ENCODE measurements at regions not wholly inside any gene's neighbourhood (a gene's known extent, or its start where the extent isn't known, plus 50 kb on each side); places are given as distances from the start of the nearest gene placed in this dataset.
"Not testable (repeated sequence)": the region's sequence is repeated elsewhere in the genome, so short reads cannot be mapped to it uniquely, and the experiment has no call there.

DNA sequence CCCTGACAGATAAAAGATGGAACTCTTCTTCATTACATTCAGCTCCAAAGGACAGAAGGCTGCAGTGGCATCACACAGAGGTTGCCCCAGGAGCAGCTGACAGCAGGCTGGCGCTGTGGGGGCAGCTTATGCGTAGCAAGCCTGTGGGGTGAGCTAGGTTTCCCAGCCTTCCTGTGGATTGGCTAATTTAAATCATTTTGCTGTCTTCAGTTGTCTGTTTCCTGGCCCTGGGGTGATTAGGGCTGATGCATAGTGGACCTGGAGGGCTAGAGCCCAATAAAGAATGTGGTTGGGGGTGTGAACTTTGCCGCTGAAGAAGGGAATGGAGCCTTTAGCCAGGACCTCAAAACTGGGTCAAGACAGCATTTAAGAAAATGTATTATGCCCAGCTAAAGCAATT, 1038.0 kb downstream of the SOCS6 start:
- H3K27me3 ChIP-seq (ENCODE audit: control insufficient read depth, insufficient read depth, low read length) = no peaks in the 10 kb centered on the region
- no peak overlapping the region for H3K4me3 ChIP-seq (ENCODE audit: low read depth, low read length)
- TF ChIP-seq, protein P1, sequence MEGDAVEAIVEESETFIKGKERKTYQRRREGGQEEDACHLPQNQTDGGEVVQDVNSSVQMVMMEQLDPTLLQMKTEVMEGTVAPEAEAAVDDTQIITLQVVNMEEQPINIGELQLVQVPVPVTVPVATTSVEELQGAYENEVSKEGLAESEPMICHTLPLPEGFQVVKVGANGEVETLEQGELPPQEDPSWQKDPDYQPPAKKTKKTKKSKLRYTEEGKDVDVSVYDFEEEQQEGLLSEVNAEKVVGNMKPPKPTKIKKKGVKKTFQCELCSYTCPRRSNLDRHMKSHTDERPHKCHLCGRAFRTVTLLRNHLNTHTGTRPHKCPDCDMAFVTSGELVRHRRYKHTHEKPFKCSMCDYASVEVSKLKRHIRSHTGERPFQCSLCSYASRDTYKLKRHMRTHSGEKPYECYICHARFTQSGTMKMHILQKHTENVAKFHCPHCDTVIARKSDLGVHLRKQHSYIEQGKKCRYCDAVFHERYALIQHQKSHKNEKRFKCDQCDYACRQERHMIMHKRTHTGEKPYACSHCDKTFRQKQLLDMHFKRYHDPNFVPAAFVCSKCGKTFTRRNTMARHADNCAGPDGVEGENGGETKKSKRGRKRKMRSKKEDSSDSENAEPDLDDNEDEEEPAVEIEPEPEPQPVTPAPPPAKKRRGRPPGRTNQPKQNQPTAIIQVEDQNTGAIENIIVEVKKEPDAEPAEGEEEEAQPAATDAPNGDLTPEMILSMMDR (IDR thresholded peaks at IDR 0.05; ENCODE audit: insufficient read depth, low read length, severe bottlenecking) = no peak
- no peak for FAIRE-seq
- H3K36me3 ChIP-seq (ENCODE audit: control insufficient read depth, insufficient read depth, low read length) = no peaks in the 10 kb centered on the region
- no peak for DNase-seq (ENCODE audit: low read depth)

DNA sequence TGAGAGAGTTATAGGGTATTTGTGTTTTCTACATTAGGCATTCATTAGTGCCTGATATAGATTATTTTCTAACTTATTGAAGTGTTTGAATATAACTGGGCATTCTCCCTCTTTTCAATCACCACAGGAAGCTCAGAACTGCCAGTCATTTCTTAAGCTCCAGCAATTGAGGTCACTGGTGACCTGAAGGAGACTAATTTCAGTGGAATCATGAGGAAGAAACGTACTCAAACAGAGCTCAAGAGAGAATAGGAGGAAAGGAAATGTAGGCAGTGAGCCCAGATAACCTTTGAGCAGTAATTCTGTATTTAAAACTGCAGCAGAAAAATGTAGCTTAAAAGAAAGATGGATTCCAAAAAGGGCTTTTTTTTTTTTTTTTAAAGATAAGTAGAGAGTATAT, 1035.5 kb downstream of the SOCS6 start:
- DNase-seq (ENCODE audit: low read depth) = no peak
- H3K4me3 ChIP-seq (ENCODE audit: low read depth, low read length) = no peak overlapping the region
- no peak for FAIRE-seq
- H3K27me3 ChIP-seq (ENCODE audit: control insufficient read depth, insufficient read depth, low read length) = no peaks in the 10 kb centered on the region
- TF ChIP-seq, protein P1 (IDR thresholded peaks at IDR 0.05; ENCODE audit: insufficient read depth, low read length, severe bottlenecking) = no peak
- no peaks in the 10 kb centered on the region for H3K36me3 ChIP-seq (ENCODE audit: control insufficient read depth, insufficient read depth, low read length)

DNA sequence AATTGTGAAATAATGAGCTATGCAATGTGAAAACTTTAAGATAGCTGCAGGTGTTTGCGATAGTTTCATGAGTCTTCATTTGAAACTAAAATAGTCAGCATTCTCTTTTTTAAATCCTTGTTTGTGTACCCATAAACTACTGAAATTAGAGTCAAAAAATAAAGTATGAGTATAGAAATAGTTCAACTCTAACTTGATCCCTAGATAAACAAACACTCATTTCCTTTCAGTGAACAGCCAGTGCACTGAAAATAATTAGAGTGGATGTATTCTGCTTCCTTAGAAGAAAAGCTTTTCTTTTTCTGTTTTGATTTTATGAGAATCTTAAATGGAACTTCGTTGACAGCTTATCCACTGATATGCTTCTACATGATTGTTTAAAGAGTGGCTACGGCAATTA, 1033.4 kb downstream of the SOCS6 start:
- H3K4me3 ChIP-seq (ENCODE audit: low read depth, low read length) = no peak overlapping the region
- H3K27me3 ChIP-seq (ENCODE audit: control insufficient read depth, insufficient read depth, low read length) = no peaks in the 10 kb centered on the region
- DNase-seq (ENCODE audit: low read depth) = no peak
- TF ChIP-seq, protein P1 (IDR thresholded peaks at IDR 0.05; ENCODE audit: insufficient read depth, low read length, severe bottlenecking) = no peak
- H3K36me3 ChIP-seq (ENCODE audit: control insufficient read depth, insufficient read depth, low read length) = no peaks in the 10 kb centered on the region
- no peak for FAIRE-seq

DNA sequence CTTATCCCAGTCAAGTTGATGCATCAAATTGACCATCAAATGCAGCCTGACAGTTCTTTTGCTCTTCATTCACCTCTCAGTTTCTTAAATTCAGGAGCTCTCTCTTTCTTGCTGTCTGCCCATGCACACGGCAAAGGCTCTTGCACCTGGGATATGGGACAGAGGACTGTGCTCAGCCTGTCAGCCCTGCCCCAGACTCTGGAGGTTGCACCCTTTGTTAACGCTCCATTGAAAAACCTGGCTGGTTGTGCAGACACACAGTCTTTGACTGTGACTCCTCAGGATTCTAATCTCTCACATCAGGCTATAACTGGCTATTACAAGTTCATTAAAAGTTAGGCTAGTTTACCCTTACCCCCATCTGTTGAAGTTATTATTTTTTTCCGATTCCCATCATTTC, 1032.5 kb downstream of the SOCS6 start:
- H3K36me3 ChIP-seq (ENCODE audit: control insufficient read depth, insufficient read depth, low read length) = no peaks in the 10 kb centered on the region
- no peak overlapping the region for H3K4me3 ChIP-seq (ENCODE audit: low read depth, low read length)
- TF ChIP-seq, protein P1 (IDR thresholded peaks at IDR 0.05; ENCODE audit: insufficient read depth, low read length, severe bottlenecking) = no peak
- DNase-seq (ENCODE audit: low read depth) = no peak
- no peak for FAIRE-seq
- H3K27me3 ChIP-seq (ENCODE audit: control insufficient read depth, insufficient read depth, low read length) = no peaks in the 10 kb centered on the region

DNA sequence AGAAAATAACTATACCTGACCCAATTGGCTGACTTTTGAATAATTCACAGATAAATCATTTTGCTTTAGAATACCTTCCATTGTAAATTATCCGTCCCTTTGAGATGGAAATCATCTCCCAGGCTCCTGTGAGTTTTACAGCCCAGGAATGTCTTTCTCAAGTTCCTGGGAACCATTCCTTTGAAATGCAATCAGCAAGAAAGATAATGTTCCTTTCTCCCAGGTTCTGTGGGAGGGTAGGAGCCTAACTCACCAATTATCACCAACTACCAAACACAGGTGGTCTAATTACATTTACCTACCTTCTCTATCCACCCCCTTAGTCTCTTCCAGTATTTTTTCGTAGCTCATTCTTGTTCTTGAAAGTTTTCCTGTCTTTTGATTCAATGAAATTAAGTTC, 1016.0 kb downstream of the SOCS6 start:
- DNase-seq (ENCODE audit: low read depth) (no peak), FAIRE-seq (no peak)

DNA sequence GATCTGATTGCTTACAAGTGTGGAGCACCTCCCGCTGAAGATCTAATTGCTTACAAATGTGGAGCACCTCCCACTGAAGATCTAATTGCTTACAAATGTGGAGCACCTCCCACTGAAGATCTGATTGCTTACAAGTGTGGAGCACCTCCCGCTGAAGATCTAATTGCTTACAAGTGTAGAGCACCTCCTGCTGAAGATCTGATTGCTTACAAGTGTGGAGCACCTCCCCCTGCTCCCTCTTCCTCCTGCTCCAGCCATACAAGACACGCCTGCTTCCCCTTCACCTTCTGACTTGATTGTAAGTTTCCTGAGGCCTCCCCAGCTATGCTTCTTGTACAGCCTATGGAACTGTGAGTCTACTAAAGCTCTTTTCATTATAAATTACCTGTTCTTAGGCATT, 1014.9 kb downstream of the SOCS6 start:
- not testable (repeated sequence) for DNase-seq (ENCODE audit: low read depth); H3K36me3 ChIP-seq (ENCODE audit: control insufficient read depth, insufficient read depth, low read length); H3K27me3 ChIP-seq (ENCODE audit: control insufficient read depth, insufficient read depth, low read length); FAIRE-seq; H3K4me3 ChIP-seq (ENCODE audit: low read depth, low read length)

More for the DNA sequence above, 1016.0 kb downstream of the SOCS6 start:
- TF ChIP-seq, protein P1 (IDR thresholded peaks at IDR 0.05; ENCODE audit: insufficient read depth, low read length, severe bottlenecking) = no peak
- H3K4me3 ChIP-seq (ENCODE audit: low read depth, low read length) = no peak overlapping the region
- no peaks in the 10 kb centered on the region for H3K27me3 ChIP-seq (ENCODE audit: control insufficient read depth, insufficient read depth, low read length)
- no peaks in the 10 kb centered on the region for H3K36me3 ChIP-seq (ENCODE audit: control insufficient read depth, insufficient read depth, low read length)
